Retinal pigment epithelial cell (primary cell): ENCODE measurements at regions not wholly inside any gene's neighbourhood (a gene's known extent, or its start where the extent isn't known, plus 50 kb on each side); places are given as distances from the start of the nearest gene placed in this dataset.

Source experiments
- DNase-seq: peaks from one replicate; pipeline ENCODE4 v3.0.0-alpha.2; 2010; ENCODE audit warnings: low read depth
- H3K4me3 ChIP-seq: 2 replicates; pipeline ENCODE4 v1.5.1; 2011; ENCODE audit warnings: mild to moderate bottlenecking, low read length, control low read depth, moderate library complexity
- TF ChIP-seq, protein P1 (sequence below): conservative IDR thresholded peaks from 2 replicates; pipeline ENCODE4 v1.5.1; 2011; ENCODE audit warnings: low read depth, low read length, control low read depth, inconsistent platforms

DNA sequence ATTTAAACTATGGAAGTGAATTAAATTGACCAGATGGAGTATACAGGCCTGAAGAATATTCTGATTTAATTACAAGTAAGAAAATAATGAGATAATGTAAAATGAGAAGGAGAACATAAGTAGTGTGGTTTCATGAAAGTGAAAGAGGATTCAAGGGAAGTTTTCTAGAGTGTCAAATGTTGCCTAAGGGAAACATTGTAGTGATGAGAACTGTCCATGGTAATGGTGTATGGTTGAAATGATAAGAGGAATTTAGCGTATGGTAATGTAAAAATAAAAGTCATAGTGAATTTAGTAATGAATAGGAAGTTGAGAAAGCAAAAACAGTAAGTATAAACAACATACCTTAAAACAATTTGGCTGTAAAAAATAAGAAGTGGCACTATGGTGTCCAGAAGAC is 1954.6 kb upstream of the FLRT2 start:
- TF ChIP-seq, protein P1, sequence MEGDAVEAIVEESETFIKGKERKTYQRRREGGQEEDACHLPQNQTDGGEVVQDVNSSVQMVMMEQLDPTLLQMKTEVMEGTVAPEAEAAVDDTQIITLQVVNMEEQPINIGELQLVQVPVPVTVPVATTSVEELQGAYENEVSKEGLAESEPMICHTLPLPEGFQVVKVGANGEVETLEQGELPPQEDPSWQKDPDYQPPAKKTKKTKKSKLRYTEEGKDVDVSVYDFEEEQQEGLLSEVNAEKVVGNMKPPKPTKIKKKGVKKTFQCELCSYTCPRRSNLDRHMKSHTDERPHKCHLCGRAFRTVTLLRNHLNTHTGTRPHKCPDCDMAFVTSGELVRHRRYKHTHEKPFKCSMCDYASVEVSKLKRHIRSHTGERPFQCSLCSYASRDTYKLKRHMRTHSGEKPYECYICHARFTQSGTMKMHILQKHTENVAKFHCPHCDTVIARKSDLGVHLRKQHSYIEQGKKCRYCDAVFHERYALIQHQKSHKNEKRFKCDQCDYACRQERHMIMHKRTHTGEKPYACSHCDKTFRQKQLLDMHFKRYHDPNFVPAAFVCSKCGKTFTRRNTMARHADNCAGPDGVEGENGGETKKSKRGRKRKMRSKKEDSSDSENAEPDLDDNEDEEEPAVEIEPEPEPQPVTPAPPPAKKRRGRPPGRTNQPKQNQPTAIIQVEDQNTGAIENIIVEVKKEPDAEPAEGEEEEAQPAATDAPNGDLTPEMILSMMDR = no peak
- H3K4me3 ChIP-seq = no peak overlapping the region
- DNase-seq = no peak

DNA sequence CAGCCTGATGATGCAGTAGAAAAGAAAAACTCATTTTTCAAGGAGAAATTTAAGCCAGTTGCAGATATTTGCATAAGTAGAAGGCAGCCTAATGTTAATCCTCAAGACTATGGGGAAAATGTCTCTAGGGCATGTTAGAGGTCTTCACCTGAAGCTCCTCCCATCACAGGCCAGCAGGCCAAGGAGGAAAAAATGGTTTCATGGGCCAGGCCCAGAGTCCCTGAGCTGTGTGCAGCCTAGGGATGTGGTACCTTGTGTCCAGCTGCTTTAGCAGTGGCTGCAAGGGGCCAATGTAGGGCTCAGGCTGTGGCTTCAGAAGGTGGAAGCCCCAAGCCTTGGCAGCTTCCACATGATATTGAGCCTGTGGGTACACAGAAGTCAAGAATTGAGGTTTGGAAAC is 1946.7 kb upstream of the FLRT2 start:
- TF ChIP-seq, protein P1 = no peak
- DNase-seq = no peak
- H3K4me3 ChIP-seq = no peak overlapping the region

DNA sequence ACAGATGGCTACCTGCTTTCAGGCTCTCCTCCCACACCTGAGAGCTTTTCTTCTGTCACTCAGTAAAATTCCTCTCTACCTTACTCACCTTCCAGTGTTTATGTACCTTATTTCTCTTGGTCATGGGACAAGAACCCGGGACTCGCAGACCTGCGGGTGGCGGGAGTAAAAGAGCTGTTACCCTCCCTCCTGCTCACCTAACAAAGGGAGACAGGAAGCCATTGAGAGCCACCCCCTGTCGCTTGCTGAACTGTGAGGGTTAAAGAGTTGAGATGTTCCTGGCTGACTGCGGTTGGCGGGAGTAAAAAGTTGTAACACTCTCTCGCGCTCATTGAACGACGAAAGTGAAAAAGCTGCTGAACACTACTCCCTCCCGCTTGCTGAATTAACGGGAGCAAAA is 1935.1 kb upstream of the FLRT2 start:
- TF ChIP-seq, protein P1 = no peak

DNA sequence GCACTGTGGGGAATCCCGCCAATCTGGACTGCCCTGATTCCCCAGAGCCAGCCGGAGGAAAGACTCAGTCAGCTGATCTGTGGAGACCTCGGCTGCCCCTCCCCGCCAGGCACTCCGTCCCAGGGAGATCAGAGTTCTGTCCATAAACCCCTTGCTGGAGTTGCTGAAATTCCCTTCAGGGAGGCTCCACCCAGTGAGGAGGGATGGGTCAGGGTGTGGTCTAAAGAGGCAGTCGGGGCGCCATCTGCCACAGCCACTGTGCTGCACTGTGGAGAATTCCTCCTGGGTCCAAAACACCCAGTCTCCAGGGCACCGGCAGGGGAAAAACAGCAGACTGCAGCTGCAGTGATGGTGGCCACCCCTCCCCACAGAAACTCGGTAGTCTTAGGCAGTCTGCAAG is 1922.3 kb upstream of the FLRT2 start:
- TF ChIP-seq, protein P1 = no peak
- H3K4me3 ChIP-seq = no peak overlapping the region
- no peak for DNase-seq

More for the DNA sequence above, 1935.1 kb upstream of the FLRT2 start:
- DNase-seq = no peak
- no peak overlapping the region for H3K4me3 ChIP-seq

DNA sequence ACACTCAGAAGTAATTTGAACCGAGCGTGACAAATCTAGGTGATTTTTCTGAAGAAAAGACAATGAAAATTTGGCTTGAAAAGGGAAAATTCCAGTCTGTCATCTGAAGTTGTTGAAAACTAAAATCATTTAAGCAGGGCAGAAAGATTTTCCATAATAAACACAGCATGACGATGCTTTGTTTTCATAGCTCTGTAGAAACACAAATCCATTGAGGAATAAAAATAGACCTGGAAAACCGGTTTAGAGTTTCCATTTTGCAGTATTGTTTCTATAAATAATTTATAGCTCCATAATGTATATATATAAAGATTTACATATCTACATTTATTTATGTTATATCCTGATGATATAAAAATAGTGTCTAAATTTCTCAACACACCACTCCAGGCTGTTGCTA is 1918.5 kb upstream of the FLRT2 start:
- DNase-seq = no peak
- H3K4me3 ChIP-seq = no peak overlapping the region
- TF ChIP-seq, protein P1 = no peak

DNA sequence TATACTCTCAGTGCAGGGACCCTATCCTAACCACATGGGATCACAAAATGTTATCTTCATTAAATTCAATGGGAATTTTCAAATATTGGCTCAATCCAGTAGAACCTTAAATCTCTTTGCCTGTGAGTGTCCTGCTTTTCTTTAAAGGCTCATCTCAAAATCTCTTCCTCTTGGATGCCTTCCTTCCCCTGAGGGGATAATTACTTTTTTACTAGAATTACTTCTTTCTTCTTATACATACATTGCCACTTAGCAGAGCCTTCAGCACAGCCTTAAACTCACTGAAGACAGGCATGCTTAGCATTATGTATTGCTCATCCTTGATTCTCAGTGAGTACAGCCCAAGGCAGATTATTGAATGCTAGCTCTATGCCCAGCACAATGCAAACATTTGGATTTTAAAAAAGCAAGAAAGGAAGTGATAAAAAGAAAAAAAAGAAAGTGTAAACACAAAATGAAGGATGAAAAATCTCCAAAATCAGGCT is 1918.0 kb upstream of the FLRT2 start:
- TF ChIP-seq, protein P1 = no peak
- H3K4me3 ChIP-seq = no peak overlapping the region
- no peak for DNase-seq

DNA sequence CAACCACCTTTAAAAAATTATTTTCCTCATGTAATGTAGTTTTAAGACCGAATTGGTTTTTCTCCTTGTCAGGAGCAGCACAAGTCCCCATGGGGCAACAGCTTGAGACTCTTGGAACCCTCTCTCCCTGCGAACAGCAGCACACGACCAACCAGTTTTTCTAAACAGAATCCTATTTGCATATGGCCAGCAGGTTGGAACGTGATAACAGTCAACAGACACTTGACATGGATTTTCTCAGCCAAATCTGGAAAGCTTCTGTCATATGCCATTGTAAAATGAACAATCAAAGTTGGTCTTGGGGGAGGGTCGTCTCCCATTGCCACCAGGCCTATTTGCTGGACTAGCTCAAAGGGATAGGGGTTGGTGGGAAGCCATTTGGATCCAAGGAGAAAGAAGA is 1915.0 kb upstream of the FLRT2 start:
- H3K4me3 ChIP-seq = no peak overlapping the region
- TF ChIP-seq, protein P1 = no peak

More for the DNA sequence above, 1915.0 kb upstream of the FLRT2 start:
- DNase-seq = no peak
